Muscle layer of duodenum (tissue), 2 donors: ENCODE measurements at regions not wholly inside any gene's neighbourhood (a gene's known extent, or its start where the extent isn't known, plus 50 kb on each side); places are given as distances from the start of the nearest gene placed in this dataset.
"Not testable (repeated sequence)": the region's sequence is repeated elsewhere in the genome, so short reads cannot be mapped to it uniquely, and the experiment has no call there.

Experiments used
- H3K27ac ChIP-seq: one replicate; pipeline ENCODE4 v1.7.0; 2013; ENCODE audit warnings: mild to moderate bottlenecking, low read length
- H3K27me3 ChIP-seq: one replicate; pipeline ENCODE4 v1.7.0; 2013; ENCODE audit warnings: low read depth, mild to moderate bottlenecking, control low read depth, low read length
- H3K36me3 ChIP-seq, 2 donors: one replicate each; pipeline ENCODE4 v1.7.0; 2013; ENCODE audit warnings: low read length in 2 of 2, control low read depth in 1 of 2, mild to moderate bottlenecking in 1 of 2; ENCODE audit not compliant: insufficient read depth in 2 of 2, control insufficient read depth in 1 of 2
- H3K4me1 ChIP-seq, 2 donors: one replicate each; pipeline ENCODE4 v1.7.0; 2013; ENCODE audit warnings: low read length in 2 of 2, mild to moderate bottlenecking in 2 of 2, control low read depth in 1 of 2, moderate library complexity in 1 of 2; ENCODE audit not compliant: insufficient read depth in 2 of 2, control insufficient read depth in 1 of 2
- H3K4me3 ChIP-seq, 2 donors: one replicate each; pipeline ENCODE4 v1.7.0; 2013; ENCODE audit warnings: low read length in 2 of 2, low read depth in 1 of 2, mild to moderate bottlenecking in 1 of 2
- H3K9me3 ChIP-seq, 2 donors: one replicate each; pipeline ENCODE4 v1.7.0; 2013; ENCODE audit warnings: low read length in 2 of 2, control low read depth in 1 of 2, mild to moderate bottlenecking in 1 of 2; ENCODE audit not compliant: control insufficient read depth in 1 of 2
- donor health status: healthy.

GRCh38 chr3:87674397-87675161 is 384.2 kb downstream of the CGGBP1 start:
- H3K36me3 ChIP-seq: no peaks in the 10 kb centered on the region
- H3K4me3 ChIP-seq: no peak overlapping the region
- H3K4me1 ChIP-seq: no peaks in the 10 kb centered on the region
- no peaks in the 10 kb centered on the region for H3K9me3 ChIP-seq
- no peaks in the 10 kb centered on the region for H3K27me3 ChIP-seq
- no peak overlapping the region for H3K27ac ChIP-seq

- no peak overlapping the region for H3K27ac ChIP-seq
- H3K27me3 ChIP-seq: no peaks in the 10 kb centered on the region
- no peaks in the 10 kb centered on the region for H3K9me3 ChIP-seq
- no peak overlapping the region for H3K4me3 ChIP-seq
- no peaks in the 10 kb centered on the region for H3K4me1 ChIP-seq
- H3K36me3 ChIP-seq: no peaks in the 10 kb centered on the region
Observed at GRCh38 chr3:87673132-87673531, 385.7 kb downstream of the CGGBP1 start.

GRCh38 chr3:87654184-87654583 is 377.8 kb upstream of the POU1F1 start:
- H3K9me3 ChIP-seq: no peaks in the 10 kb centered on the region
- no peaks in the 10 kb centered on the region for H3K4me1 ChIP-seq
- H3K4me3 ChIP-seq: no peak overlapping the region
- no peak overlapping the region for H3K27ac ChIP-seq
- no peaks in the 10 kb centered on the region for H3K27me3 ChIP-seq
- no peaks in the 10 kb centered on the region for H3K36me3 ChIP-seq

GRCh38 chr3:87653138-87653537 is 376.8 kb upstream of the POU1F1 start:
- not testable (repeated sequence) for H3K27ac ChIP-seq, H3K9me3 ChIP-seq, H3K4me1 ChIP-seq, H3K27me3 ChIP-seq, H3K4me3 ChIP-seq, H3K36me3 ChIP-seq

GRCh38 chr3:87634426-87634825 is 358.0 kb upstream of the POU1F1 start:
- Histone ChIP-seq H3K4me3 (no peak overlapping the region), H3K4me1 (no peaks in the 10 kb centered on the region), H3K27ac (no peak overlapping the region), H3K27me3 (no peaks in the 10 kb centered on the region), H3K36me3 (no peaks in the 10 kb centered on the region), H3K9me3 (peaks cover 0 to 5% of the 10 kb centered on the region in 2 donors)

- Histone ChIP-seq H3K27me3 (no peaks in the 10 kb centered on the region), H3K36me3 (no peaks in the 10 kb centered on the region), H3K27ac (no peak overlapping the region), H3K4me1 (no peaks in the 10 kb centered on the region), H3K9me3 (peaks cover 0 to 16% of the 10 kb centered on the region in 2 donors), H3K4me3 (no peak overlapping the region)
Observed at GRCh38 chr3:87627316-87627715, 350.9 kb upstream of the POU1F1 start.

GRCh38 chr3:87626546-87626945 is 350.2 kb upstream of the POU1F1 start:
- Histone ChIP-seq H3K4me1 (no peaks in the 10 kb centered on the region), H3K36me3 (no peaks in the 10 kb centered on the region), H3K4me3 (no peak overlapping the region), H3K9me3 (peaks cover 0 to 16% of the 10 kb centered on the region in 2 donors), H3K27me3 (no peaks in the 10 kb centered on the region), H3K27ac (no peak overlapping the region)

GRCh38 chr3:87625876-87626275 is 349.5 kb upstream of the POU1F1 start:
- H3K27ac ChIP-seq: no peak overlapping the region
- no peaks in the 10 kb centered on the region for H3K4me1 ChIP-seq
- H3K27me3 ChIP-seq: no peaks in the 10 kb centered on the region
- H3K9me3 ChIP-seq: peaks cover 0 to 12% of the 10 kb centered on the region in 2 donors
- H3K36me3 ChIP-seq: no peaks in the 10 kb centered on the region
- H3K4me3 ChIP-seq: no peak overlapping the region

- no peak overlapping the region for H3K4me3 ChIP-seq
- no peak overlapping the region for H3K27ac ChIP-seq
- H3K4me1 ChIP-seq: no peaks in the 10 kb centered on the region
- no peaks in the 10 kb centered on the region for H3K36me3 ChIP-seq
- H3K9me3 ChIP-seq: peaks cover 0 to 12% of the 10 kb centered on the region in 2 donors
- no peaks in the 10 kb centered on the region for H3K27me3 ChIP-seq
Observed at GRCh38 chr3:87624860-87625259, 348.5 kb upstream of the POU1F1 start.

- Histone ChIP-seq H3K27me3 (no peaks in the 10 kb centered on the region), H3K4me3 (no peak overlapping the region), H3K27ac (no peak overlapping the region), H3K36me3 (no peaks in the 10 kb centered on the region), H3K4me1 (no peaks in the 10 kb centered on the region), H3K9me3 (no peaks in the 10 kb centered on the region)
Observed at GRCh38 chr3:87621667-87622066, 345.3 kb upstream of the POU1F1 start.

- Histone ChIP-seq H3K4me1 (no peaks in the 10 kb centered on the region), H3K36me3 (no peaks in the 10 kb centered on the region), H3K27ac (no peak overlapping the region), H3K27me3 (no peaks in the 10 kb centered on the region), H3K4me3 (peak overlapping the region in 1 of 2 donors; percentile 6), H3K9me3 (peaks cover 10 to 13% of the 10 kb centered on the region in 2 donors)
Observed at GRCh38 chr3:87615506-87615905, 339.1 kb upstream of the POU1F1 start.

- Histone ChIP-seq H3K27ac (no peak overlapping the region), H3K4me1 (no peaks in the 10 kb centered on the region), H3K4me3 (no peak overlapping the region), H3K36me3 (no peaks in the 10 kb centered on the region), H3K9me3 (peaks cover 10 to 13% of the 10 kb centered on the region in 2 donors), H3K27me3 (no peaks in the 10 kb centered on the region)
Observed at GRCh38 chr3:87614998-87615397, 338.6 kb upstream of the POU1F1 start.
